Caco-2 (cell line): ENCODE measurements at regions not wholly inside any gene's neighbourhood (a gene's known extent, or its start where the extent isn't known, plus 50 kb on each side); places are given as distances from the start of the nearest gene placed in this dataset.

Source experiments
- BruUV-seq: library from RNA; stranded (reverse); fragments of 400-500 nt; replicated peaks from 2 replicates; lab custom pipeline; 2021; lab: Mats Ljungman, UMichigan
- CTCF ChIA-PET: fragments of 300-600 bp; sonication (Branson Sonifier 250); formaldehyde crosslinking; loops from one replicate; lab custom pipeline; 2022; ENCODE audit warnings: antibody characterized with exemption; lab: Charles Lee
- POLR2A ChIA-PET: fragments of 300-600 bp; sonication (Branson Sonifier 250); formaldehyde crosslinking; loops from one replicate; lab custom pipeline; 2022; ENCODE audit warnings: antibody characterized with exemption; lab: Charles Lee
- DNase-seq, 2 experiments: peaks; one replicate each; pipeline versions ENCODE4 v3.0.0 to v3.0.0-alpha.2; 2020 to 2022
- H3K27me3 ChIP-seq: replicated peaks from 2 replicates; pipeline ENCODE4 v1.6.0; 2011; ENCODE audit warnings: low read length; ENCODE audit not compliant: control insufficient read depth, insufficient read depth
- H3K36me3 ChIP-seq: 2 replicates; pipeline ENCODE4 v1.5.1; 2011; ENCODE audit warnings: low read length; ENCODE audit not compliant: control insufficient read depth, insufficient read depth
- H3K4me1 ChIP-seq: fragments of 250-450 bp; sonication (Bioruptor Pico); 2 replicates; pipeline ENCODE4 v1.5.1; 2020; ENCODE audit warnings: mild to moderate bottlenecking
- H3K4me3 ChIP-seq: 2 replicates; pipeline ENCODE4 v1.5.1; 2011; ENCODE audit warnings: low read depth, mild to moderate bottlenecking, control low read depth, low read length
- H3K9me3 ChIP-seq: fragments of 250-450 bp; sonication (Bioruptor Pico); 2 replicates; pipeline ENCODE4 v1.5.1; 2020; ENCODE audit warnings: mild to moderate bottlenecking, moderate library complexity
- H3K27ac Mint-ChIP-seq: one replicate; pipeline ENCODE4 v1.8.0; 2022; ENCODE audit warnings: mixed read lengths; ENCODE audit not compliant: unreplicated experiment
- H3K27me3 Mint-ChIP-seq: one replicate; pipeline ENCODE4 v1.8.0; 2022; ENCODE audit warnings: mixed read lengths; ENCODE audit not compliant: insufficient read depth, unreplicated experiment
- H3K36me3 Mint-ChIP-seq: one replicate; pipeline ENCODE4 v1.8.0; 2022; ENCODE audit warnings: mild to moderate bottlenecking, mixed read lengths; ENCODE audit not compliant: insufficient read depth, unreplicated experiment
- H3K4me1 Mint-ChIP-seq: one replicate; pipeline ENCODE4 v1.8.0; 2022; ENCODE audit warnings: low read depth, mixed read lengths; ENCODE audit not compliant: unreplicated experiment
- H3K4me3 Mint-ChIP-seq: one replicate; pipeline ENCODE4 v1.8.0; 2022; ENCODE audit warnings: mild to moderate bottlenecking, moderate library complexity, mixed read lengths; ENCODE audit not compliant: unreplicated experiment
- H3K9me3 Mint-ChIP-seq: one replicate; pipeline ENCODE4 v1.8.0; 2022; ENCODE audit warnings: mixed read lengths; ENCODE audit not compliant: unreplicated experiment
- intact Hi-C: fragments of 100-400 bp; cut with micrococcal nuclease; formaldehyde crosslinking; loops from one replicate; pipeline ENCODE4 v1.10.0; 2022; ENCODE audit not compliant: unreplicated experiment
- TF ChIP-seq, protein P1 (sequence below), 2 experiments: fragments of 200-600 bp in 1 of 2; IDR thresholded peaks; 1 replicate in 1 of 2; 2 replicates in 1 of 2; pipeline versions ENCODE4 v1.5.1 to v1.8.0; 2011 to 2022; ENCODE audit warnings: antibody characterized with exemption in 1 of 2, control low read depth in 1 of 2, inconsistent platforms in 1 of 2, low read depth in 1 of 2, low read length in 1 of 2, mild to moderate bottlenecking in 1 of 2, moderate library complexity in 1 of 2; ENCODE audit not compliant: insufficient read depth in 1 of 2, severe bottlenecking in 1 of 2, unreplicated experiment in 1 of 2

DNA sequence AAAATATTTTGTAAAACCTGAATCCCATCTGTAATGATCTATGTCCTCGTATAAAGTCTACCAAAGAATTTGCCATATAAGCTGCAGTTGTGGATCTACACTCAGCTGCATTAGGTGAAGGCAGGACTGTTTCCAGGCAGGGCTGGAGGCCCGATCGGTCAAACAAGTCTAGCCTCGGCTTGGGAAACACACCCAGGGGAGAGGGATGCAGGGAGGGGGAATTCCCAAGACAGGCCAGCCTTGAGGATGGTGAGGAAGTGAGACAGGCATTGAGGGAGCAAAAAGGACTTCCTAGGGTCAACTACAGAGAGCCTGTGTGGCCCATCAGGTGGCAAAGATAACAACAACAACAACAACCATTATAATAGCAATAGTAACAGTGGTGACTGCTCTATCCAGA lies 174.1 kb upstream of the FSTL4 start:
- Histone ChIP-seq H3K36me3 (no peaks in the 10 kb centered on the region), H3K4me3 (no peak overlapping the region), H3K27me3 (no peaks in the 10 kb centered on the region), H3K9me3 (no peaks in the 10 kb centered on the region; the same call in 1 of the 2 replicates), H3K4me1 (peaks cover 11% of the 10 kb centered on the region; the same call in 1 of the 2 replicates)
- Mint-ChIP-seq H3K36me3 (no peaks in the 10 kb centered on the region), H3K4me3 (no peak overlapping the region), H3K27ac (no peak overlapping the region), H3K27me3 (peaks cover 3% of the 10 kb centered on the region), H3K4me1 (no peaks in the 10 kb centered on the region), H3K9me3 (no peaks in the 10 kb centered on the region)
- POLR2A ChIA-PET, result no interaction called here
- CTCF ChIA-PET, result no interaction called here
- no TSS peak for BruUV-seq
- no peak for DNase-seq
- intact Hi-C loops, result no loop called here
- TF ChIP-seq, protein P1, sequence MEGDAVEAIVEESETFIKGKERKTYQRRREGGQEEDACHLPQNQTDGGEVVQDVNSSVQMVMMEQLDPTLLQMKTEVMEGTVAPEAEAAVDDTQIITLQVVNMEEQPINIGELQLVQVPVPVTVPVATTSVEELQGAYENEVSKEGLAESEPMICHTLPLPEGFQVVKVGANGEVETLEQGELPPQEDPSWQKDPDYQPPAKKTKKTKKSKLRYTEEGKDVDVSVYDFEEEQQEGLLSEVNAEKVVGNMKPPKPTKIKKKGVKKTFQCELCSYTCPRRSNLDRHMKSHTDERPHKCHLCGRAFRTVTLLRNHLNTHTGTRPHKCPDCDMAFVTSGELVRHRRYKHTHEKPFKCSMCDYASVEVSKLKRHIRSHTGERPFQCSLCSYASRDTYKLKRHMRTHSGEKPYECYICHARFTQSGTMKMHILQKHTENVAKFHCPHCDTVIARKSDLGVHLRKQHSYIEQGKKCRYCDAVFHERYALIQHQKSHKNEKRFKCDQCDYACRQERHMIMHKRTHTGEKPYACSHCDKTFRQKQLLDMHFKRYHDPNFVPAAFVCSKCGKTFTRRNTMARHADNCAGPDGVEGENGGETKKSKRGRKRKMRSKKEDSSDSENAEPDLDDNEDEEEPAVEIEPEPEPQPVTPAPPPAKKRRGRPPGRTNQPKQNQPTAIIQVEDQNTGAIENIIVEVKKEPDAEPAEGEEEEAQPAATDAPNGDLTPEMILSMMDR (IDR thresholded peaks at IDR 0.05; ENCODE audit: insufficient read depth in 1 of 2, low read depth in 1 of 2, low read length in 1 of 2, severe bottlenecking in 1 of 2, unreplicated experiment in 1 of 2), result no peak

DNA sequence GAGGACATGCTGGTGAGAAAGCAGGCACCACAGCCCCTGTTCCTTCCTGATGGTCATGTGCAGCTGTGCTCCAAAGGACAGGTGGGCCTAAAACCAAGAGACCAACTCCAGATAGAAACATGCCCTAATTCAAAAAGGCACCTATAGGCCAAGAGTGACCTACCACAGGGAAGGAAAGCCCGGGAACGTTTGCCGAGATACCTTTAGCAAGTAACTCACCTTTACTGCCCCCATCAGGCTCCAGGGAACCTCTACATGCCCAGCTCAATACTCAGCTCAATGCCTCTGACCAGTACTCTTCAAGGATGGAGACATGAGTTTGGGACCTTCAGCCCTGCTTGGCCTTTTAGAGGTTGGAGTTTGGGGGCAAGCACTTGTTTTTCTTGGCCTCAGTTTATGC lies 172.8 kb upstream of the FSTL4 start:
- Histone ChIP-seq H3K9me3 (no peaks in the 10 kb centered on the region; the same call in 1 of the 2 replicates), H3K36me3 (no peaks in the 10 kb centered on the region), H3K27me3 (no peaks in the 10 kb centered on the region), H3K4me3 (no peak overlapping the region), H3K4me1 (peaks cover 11% of the 10 kb centered on the region; the same call in 1 of the 2 replicates)
- BruUV-seq, result no TSS peak
- H3K36me3 Mint-ChIP-seq, result no peaks in the 10 kb centered on the region
- H3K9me3 Mint-ChIP-seq, result no peaks in the 10 kb centered on the region
- POLR2A ChIA-PET, result no interaction called here
- DNase-seq, result no peak
- H3K27ac Mint-ChIP-seq, result no peak overlapping the region
- no peaks in the 10 kb centered on the region for H3K4me1 Mint-ChIP-seq
- intact Hi-C loops, result no loop called here
- CTCF ChIA-PET, result no interaction called here
- TF ChIP-seq, protein P1 (IDR thresholded peaks at IDR 0.05; ENCODE audit: insufficient read depth in 1 of 2, low read depth in 1 of 2, low read length in 1 of 2, severe bottlenecking in 1 of 2, unreplicated experiment in 1 of 2), result no peak
- H3K27me3 Mint-ChIP-seq, result peaks cover 3% of the 10 kb centered on the region
- H3K4me3 Mint-ChIP-seq, result no peak overlapping the region

DNA sequence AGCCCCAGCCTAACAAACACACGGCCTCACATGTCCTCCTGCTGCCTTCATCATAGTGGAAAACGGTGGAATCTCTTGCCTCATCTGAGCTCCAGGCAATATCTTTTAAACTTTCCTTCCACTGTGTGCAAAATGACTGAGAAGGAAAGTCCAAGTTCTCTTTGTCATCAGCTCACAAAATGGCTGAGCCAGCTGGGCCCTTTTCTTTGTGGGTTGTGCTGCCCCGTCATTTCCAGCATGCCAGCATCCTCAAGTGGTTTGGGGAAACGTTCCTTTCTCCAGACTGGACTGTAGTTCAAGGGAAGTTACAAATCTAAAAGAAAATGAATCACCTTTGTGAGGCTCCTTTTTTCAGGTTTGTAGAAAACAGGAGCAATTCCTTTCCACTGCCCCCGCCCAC lies 171.1 kb upstream of the FSTL4 start:
- Histone ChIP-seq H3K36me3 (no peaks in the 10 kb centered on the region), H3K27me3 (no peaks in the 10 kb centered on the region), H3K9me3 (no peaks in the 10 kb centered on the region; the same call in 1 of the 2 replicates), H3K4me1 (peaks cover 4% of the 10 kb centered on the region; the same call in 1 of the 2 replicates), H3K4me3 (no peak overlapping the region)
- no TSS peak for BruUV-seq
- intact Hi-C loops, result no loop called here
- POLR2A ChIA-PET, result no interaction called here
- H3K9me3 Mint-ChIP-seq, result no peaks in the 10 kb centered on the region
- H3K27me3 Mint-ChIP-seq, result peaks cover 3% of the 10 kb centered on the region
- no peak overlapping the region for H3K4me3 Mint-ChIP-seq
- no peak overlapping the region for H3K27ac Mint-ChIP-seq
- no peaks in the 10 kb centered on the region for H3K36me3 Mint-ChIP-seq
- TF ChIP-seq, protein P1 (IDR thresholded peaks at IDR 0.05; ENCODE audit: insufficient read depth in 1 of 2, low read depth in 1 of 2, low read length in 1 of 2, severe bottlenecking in 1 of 2, unreplicated experiment in 1 of 2), result no peak
- no peak for DNase-seq
- H3K4me1 Mint-ChIP-seq, result no peaks in the 10 kb centered on the region
- CTCF ChIA-PET, result no interaction called here
